ENCODE measurements at regions not wholly inside any gene's neighbourhood (a gene's known extent, or its start where the extent isn't known, plus 50 kb on each side); places are given as distances from the start of the nearest gene placed in this dataset.

DNA sequence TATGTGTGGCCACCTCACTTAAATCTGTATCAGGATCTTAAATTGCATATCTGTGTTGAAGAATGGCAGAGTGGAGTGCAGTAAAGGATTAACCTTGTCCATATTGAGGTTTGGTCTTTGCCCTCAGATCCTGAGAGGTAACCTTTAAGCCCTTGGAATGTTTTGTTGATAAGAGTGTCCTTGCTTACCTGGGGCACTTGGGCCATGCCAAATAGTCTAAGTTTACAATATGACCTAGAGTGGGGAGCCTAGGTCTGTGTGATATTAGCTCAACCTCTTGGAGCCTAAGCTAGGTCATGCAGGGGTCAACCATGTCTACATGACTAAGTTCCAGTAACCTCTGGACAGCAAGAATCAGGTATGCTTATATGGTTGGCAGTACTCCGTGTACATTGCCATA lies 792.5 kb downstream of the DIAPH3 start:
- no peak overlapping the region for H3K4me2 ChIP-seq (ENCODE audit: low read length)
- no peaks in the 10 kb centered on the region for H3K9me3 ChIP-seq (ENCODE audit: low read length)
- no peaks in the 10 kb centered on the region for H3F3A ChIP-seq (ENCODE audit: insufficient read depth, low read length, poor library complexity, severe bottlenecking)
- no peak overlapping the region for H3K4me3 ChIP-seq (ENCODE audit: low read length)
- no peak overlapping the region for H3K27ac ChIP-seq (ENCODE audit: low read length)
- no peak for TF ChIP-seq SMC3 (conservative IDR thresholded peaks at IDR 0.05; ENCODE audit: poor library complexity)
- no peak for TF ChIP-seq RAD21 (conservative IDR thresholded peaks at IDR 0.05)
- TF ChIP-seq MXI1 (conservative IDR thresholded peaks at IDR 0.05; ENCODE audit: poor library complexity, severe bottlenecking), result no peak
- TF ChIP-seq, protein P1, sequence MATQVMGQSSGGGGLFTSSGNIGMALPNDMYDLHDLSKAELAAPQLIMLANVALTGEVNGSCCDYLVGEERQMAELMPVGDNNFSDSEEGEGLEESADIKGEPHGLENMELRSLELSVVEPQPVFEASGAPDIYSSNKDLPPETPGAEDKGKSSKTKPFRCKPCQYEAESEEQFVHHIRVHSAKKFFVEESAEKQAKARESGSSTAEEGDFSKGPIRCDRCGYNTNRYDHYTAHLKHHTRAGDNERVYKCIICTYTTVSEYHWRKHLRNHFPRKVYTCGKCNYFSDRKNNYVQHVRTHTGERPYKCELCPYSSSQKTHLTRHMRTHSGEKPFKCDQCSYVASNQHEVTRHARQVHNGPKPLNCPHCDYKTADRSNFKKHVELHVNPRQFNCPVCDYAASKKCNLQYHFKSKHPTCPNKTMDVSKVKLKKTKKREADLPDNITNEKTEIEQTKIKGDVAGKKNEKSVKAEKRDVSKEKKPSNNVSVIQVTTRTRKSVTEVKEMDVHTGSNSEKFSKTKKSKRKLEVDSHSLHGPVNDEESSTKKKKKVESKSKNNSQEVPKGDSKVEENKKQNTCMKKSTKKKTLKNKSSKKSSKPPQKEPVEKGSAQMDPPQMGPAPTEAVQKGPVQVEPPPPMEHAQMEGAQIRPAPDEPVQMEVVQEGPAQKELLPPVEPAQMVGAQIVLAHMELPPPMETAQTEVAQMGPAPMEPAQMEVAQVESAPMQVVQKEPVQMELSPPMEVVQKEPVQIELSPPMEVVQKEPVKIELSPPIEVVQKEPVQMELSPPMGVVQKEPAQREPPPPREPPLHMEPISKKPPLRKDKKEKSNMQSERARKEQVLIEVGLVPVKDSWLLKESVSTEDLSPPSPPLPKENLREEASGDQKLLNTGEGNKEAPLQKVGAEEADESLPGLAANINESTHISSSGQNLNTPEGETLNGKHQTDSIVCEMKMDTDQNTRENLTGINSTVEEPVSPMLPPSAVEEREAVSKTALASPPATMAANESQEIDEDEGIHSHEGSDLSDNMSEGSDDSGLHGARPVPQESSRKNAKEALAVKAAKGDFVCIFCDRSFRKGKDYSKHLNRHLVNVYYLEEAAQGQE (IDR thresholded peaks at IDR 0.05; ENCODE audit: borderline replicate concordance), result no peak
- no peak overlapping the region for H3K9ac ChIP-seq (ENCODE audit: low read length)
- no peaks in the 10 kb centered on the region for H3K79me2 ChIP-seq (replicated peaks; ENCODE audit: insufficient read depth, low read length)
- no peaks in the 10 kb centered on the region for H3K36me3 ChIP-seq (ENCODE audit: insufficient read depth, low read length)
- no peak overlapping the region for H2AFZ ChIP-seq (ENCODE audit: low read depth, low read length)
- H4K20me1 ChIP-seq (ENCODE audit: insufficient read depth), result no peaks in the 10 kb centered on the region
- no peaks in the 10 kb centered on the region for H3K9me2 ChIP-seq (ENCODE audit: insufficient read depth, low read length)
- no peaks in the 10 kb centered on the region for H3K27me3 ChIP-seq (ENCODE audit: insufficient read depth, low read depth, low read length)

DNA sequence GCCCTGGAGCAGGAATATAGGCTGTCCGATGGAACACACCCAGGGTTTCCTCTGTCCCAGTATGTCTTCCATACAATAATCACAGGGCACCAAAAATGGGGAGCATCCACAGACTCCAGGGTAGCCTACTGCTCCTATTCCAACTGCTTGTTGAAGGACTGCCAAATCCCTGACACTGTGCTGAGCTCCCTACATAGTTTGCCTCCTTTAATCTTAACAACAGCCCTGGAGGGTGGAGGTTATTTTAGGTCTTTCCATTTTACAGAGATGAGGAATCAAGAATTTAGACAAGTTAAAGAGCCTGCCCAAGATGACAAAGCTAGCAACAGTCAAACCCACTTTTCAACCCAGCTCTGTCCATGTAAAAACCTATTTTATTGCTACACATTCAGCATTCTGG lies 790.4 kb downstream of the DIAPH3 start:
- no peak overlapping the region for H3K9ac ChIP-seq (ENCODE audit: low read length)
- H3F3A ChIP-seq (ENCODE audit: insufficient read depth, low read length, poor library complexity, severe bottlenecking), result no peaks in the 10 kb centered on the region
- H3K9me2 ChIP-seq (ENCODE audit: insufficient read depth, low read length), result no peaks in the 10 kb centered on the region
- H3K4me3 ChIP-seq (ENCODE audit: low read length), result no peak overlapping the region
- no peak overlapping the region for H3K27ac ChIP-seq (ENCODE audit: low read length)
- H4K20me1 ChIP-seq (ENCODE audit: insufficient read depth), result no peaks in the 10 kb centered on the region
- H2AFZ ChIP-seq (ENCODE audit: low read depth, low read length), result no peak overlapping the region
- no peaks in the 10 kb centered on the region for H3K27me3 ChIP-seq (ENCODE audit: insufficient read depth, low read depth, low read length)
- H3K4me2 ChIP-seq (ENCODE audit: low read length), result no peak overlapping the region
- H3K36me3 ChIP-seq (ENCODE audit: insufficient read depth, low read length), result no peaks in the 10 kb centered on the region
- no peak for TF ChIP-seq EZH2 (IDR thresholded peaks at IDR 0.05; ENCODE audit: borderline replicate concordance, insufficient read depth, low read length, poor library complexity, severe bottlenecking)
- TF ChIP-seq EP300 (conservative IDR thresholded peaks at IDR 0.05; ENCODE audit: poor library complexity, severe bottlenecking), result no peak
- no peak for TF ChIP-seq SMC3 (conservative IDR thresholded peaks at IDR 0.05; ENCODE audit: poor library complexity)
- no peak for TF ChIP-seq RAD21 (conservative IDR thresholded peaks at IDR 0.05)
- TF ChIP-seq, protein P2, sequence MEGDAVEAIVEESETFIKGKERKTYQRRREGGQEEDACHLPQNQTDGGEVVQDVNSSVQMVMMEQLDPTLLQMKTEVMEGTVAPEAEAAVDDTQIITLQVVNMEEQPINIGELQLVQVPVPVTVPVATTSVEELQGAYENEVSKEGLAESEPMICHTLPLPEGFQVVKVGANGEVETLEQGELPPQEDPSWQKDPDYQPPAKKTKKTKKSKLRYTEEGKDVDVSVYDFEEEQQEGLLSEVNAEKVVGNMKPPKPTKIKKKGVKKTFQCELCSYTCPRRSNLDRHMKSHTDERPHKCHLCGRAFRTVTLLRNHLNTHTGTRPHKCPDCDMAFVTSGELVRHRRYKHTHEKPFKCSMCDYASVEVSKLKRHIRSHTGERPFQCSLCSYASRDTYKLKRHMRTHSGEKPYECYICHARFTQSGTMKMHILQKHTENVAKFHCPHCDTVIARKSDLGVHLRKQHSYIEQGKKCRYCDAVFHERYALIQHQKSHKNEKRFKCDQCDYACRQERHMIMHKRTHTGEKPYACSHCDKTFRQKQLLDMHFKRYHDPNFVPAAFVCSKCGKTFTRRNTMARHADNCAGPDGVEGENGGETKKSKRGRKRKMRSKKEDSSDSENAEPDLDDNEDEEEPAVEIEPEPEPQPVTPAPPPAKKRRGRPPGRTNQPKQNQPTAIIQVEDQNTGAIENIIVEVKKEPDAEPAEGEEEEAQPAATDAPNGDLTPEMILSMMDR (IDR thresholded peaks at IDR 0.05; ENCODE audit: poor library complexity, severe bottlenecking), result no peak
- no peak for TF ChIP-seq TAF1 (IDR thresholded peaks at IDR 0.05; ENCODE audit: low read depth)
- TF ChIP-seq, protein P1 (IDR thresholded peaks at IDR 0.05; ENCODE audit: borderline replicate concordance), result no peak
- TF ChIP-seq MXI1 (conservative IDR thresholded peaks at IDR 0.05; ENCODE audit: poor library complexity, severe bottlenecking), result no peak
- H3K79me2 ChIP-seq (replicated peaks; ENCODE audit: insufficient read depth, low read length), result no peaks in the 10 kb centered on the region
- no peaks in the 10 kb centered on the region for H3K9me3 ChIP-seq (ENCODE audit: low read length)
